ENCODE measurements at regions not wholly inside any gene's neighbourhood (a gene's known extent, or its start where the extent isn't known, plus 50 kb on each side); places are given as distances from the start of the nearest gene placed in this dataset.
"Not testable (repeated sequence)": the region's sequence is repeated elsewhere in the genome, so short reads cannot be mapped to it uniquely, and the experiment has no call there.

DNA sequence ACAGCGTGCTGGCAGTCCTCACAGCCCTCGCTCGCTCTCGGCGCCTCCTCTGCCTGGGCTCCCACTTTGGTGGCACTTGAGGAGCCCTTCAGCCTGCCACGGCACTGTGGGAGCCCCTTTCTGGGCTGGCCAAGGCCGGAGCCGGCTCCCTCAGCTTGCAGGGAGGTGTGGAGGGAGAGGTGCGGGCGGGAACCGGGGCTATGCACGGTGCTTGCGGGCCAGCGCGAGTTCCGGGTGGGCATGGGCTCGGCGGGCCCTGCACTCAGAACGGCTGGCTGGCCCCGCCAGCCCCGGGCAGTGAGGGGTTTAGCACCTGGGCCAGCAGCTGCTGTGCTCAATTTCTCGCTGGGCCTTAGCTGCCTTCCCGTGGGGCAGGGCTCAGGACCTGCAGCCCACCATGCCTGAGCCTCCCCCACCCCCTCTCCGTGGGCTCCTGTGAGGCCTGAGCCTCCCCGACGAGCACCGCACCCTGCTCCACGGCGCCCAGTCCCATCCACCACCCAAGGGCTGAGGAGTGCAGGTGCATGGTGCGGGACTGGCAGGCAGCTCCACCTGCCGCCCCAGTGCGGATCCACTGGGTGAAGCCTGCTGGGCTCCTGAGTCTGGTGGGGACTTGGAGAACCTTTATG lies 106.5 kb upstream of the IQSEC1 start:
- not testable (repeated sequence) for TF ChIP-seq EZH2 (IDR thresholded peaks at IDR 0.05; ENCODE audit: low read depth)
- TF ChIP-seq, protein P1, sequence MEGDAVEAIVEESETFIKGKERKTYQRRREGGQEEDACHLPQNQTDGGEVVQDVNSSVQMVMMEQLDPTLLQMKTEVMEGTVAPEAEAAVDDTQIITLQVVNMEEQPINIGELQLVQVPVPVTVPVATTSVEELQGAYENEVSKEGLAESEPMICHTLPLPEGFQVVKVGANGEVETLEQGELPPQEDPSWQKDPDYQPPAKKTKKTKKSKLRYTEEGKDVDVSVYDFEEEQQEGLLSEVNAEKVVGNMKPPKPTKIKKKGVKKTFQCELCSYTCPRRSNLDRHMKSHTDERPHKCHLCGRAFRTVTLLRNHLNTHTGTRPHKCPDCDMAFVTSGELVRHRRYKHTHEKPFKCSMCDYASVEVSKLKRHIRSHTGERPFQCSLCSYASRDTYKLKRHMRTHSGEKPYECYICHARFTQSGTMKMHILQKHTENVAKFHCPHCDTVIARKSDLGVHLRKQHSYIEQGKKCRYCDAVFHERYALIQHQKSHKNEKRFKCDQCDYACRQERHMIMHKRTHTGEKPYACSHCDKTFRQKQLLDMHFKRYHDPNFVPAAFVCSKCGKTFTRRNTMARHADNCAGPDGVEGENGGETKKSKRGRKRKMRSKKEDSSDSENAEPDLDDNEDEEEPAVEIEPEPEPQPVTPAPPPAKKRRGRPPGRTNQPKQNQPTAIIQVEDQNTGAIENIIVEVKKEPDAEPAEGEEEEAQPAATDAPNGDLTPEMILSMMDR (conservative IDR thresholded peaks at IDR 0.05) = not testable (repeated sequence)
